ENCODE measurements at regions not wholly inside any gene's neighbourhood (a gene's known extent, or its start where the extent isn't known, plus 50 kb on each side); places are given as distances from the start of the nearest gene placed in this dataset.

DNA sequence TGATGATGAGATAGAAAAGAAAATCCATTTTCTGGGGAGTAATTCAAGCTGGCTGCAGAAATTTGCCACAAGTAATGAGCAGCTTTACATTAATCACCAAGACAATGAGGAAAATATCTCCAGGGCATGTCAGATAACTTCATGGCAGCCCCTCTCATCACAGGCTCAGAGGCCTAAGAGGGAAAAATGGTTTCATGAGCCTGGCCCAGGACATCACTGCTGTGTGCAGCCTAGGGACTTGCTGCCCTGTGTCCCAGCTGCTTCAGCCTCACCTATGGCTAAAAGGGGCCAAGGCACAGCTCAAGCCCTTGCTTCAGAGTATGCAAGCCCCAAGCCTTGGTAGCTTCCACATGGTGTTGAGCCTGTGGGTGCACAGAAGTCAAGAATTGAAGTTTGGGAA, 161.7 kb downstream of the OPA1 start:
- DNase-seq = no peak

DNA sequence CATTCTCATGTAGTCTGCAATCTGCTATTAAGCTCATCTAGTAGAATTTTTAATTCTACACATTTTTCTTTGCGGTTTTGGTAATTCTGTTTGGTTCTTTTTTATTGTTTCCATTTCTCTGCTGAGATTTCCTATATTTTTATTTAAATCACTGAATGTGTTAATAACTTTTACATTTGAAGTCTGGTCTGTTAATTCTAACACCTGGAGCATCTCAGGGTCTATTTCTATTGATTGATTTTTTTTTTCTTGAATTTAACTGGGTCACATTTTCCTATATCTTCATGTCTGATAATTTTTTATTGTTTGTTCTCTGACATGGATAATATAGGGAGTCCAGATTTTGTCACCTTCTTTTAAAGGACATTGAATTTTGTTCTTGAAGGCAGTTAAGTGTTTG, 163.5 kb downstream of the OPA1 start:
- DNase-seq = no peak

- DNase-seq = no peak
These were observed 164.4 kb downstream of the OPA1 start for GRCh38 chr3:193757457-193757856.

DNA sequence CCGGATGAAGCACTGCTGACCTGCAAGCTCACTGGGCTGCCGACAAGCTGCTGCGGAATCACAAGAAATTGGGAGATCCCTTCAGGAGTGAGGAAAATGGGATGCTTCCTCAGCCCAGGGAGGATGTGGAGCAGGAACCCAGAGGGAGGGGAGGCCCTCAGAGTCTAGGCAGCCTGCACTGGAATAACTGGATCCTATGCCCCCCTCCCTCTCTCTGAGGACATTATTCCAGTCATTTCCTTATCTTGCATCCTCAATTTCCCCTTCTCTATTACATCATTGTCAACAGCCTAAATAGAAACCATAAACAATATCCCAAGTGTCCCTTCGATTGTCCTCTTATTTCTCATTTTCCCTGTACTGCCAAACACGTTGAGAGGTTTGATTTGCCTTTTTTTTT, 169.0 kb downstream of the OPA1 start:
- DNase-seq = no peak

DNA sequence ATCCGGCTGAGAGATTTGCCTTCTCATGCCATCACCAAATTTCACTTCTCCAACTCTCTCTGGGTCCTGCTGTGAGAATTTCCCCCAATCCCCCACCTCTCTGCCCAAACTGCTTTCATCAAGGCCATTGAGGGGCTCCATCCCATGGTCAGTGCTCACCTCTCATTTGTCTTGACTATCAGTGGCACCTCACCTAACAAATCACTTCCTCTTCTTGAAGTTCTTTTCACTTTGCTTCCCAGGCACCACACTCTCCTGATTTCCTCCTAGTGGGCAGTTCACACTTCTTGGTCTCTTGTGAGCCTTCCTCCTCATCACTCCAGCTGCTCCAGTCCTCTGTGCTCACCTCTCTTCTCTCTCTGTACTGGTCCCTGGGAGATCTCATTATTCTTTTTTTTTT, 169.6 kb downstream of the OPA1 start:
- DNase-seq = no peak

- DNase-seq = no peak
These were observed 172.0 kb downstream of the OPA1 start for GRCh38 chr3:193764959-193765358.

- no peak for DNase-seq
These were observed 174.5 kb downstream of the OPA1 start for GRCh38 chr3:193767353-193768069.

- no peak for DNase-seq
These were observed 175.0 kb downstream of the OPA1 start for GRCh38 chr3:193768070-193768394.

- no peak for DNase-seq
These were observed 176.4 kb downstream of the OPA1 start for GRCh38 chr3:193769437-193769836.

DNA sequence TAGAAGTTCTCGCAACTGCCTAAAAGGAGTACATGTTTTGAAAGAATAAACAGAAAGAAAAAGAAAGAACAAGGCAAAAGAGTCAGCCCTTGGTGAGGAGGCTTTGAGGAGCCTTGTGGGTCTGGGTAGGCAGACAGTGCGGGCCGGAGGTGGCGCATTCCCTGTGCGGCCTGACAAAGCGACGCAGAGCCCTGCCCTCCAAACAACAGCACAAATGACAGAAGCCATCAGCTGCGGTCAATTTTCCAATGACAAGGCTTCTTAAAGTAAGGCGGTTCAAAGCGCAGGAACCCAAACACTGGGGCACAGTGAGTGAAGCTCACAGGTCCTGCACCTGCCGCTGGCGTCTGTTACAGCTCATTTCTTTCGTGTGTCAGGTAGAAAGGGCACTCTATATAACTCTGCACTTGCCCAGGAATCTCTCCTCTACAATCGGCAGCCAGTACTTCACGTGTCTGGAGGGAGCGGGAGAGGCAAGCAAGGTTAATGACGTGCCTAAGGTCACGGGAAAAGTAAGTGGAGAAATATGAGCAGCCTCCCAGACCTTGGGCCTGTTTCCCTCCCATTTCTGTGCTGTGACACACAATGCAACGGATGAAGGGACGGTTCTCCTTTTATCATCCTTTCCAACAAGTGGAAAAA, 178.1 kb downstream of the OPA1 start:
- no peak for DNase-seq

- no peak for DNase-seq
These were observed 178.8 kb downstream of the OPA1 start for GRCh38 chr3:193771653-193772421.

- no peak for DNase-seq
These were observed 179.4 kb downstream of the OPA1 start for GRCh38 chr3:193772422-193772763.

GRCh38 chr3:193773266-193774220, 180.5 kb downstream of the OPA1 start:
- no peak for DNase-seq

GRCh38 chr3:193774272-193774915, 181.4 kb downstream of the OPA1 start:
- DNase-seq = no peak

GRCh38 chr3:193774916-193775285, 181.9 kb downstream of the OPA1 start:
- DNase-seq = no peak

GRCh38 chr3:193775421-193776077, 182.5 kb downstream of the OPA1 start:
- no peak for DNase-seq

- DNase-seq = no peak
These were observed 183.8 kb downstream of the OPA1 start for GRCh38 chr3:193776626-193777358.

DNA sequence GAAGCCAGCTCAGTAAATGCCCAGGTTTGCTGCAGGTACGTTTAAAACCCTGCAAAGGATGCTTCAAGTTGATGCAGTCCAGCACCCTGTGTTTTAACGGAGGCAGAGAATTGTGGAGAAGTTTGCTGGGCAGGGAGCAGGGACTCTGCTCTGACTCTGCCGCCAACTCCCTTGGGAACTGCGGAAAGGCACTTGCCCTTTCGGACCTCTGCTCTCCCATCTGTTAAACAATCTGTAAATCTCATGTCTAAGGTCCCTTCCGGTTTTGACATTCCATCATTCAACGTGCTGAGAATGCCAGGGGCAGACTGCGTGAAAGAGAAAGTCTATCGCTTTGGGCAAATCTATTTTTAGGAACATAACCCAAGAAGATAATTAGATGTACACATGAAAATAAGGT, 184.5 kb downstream of the OPA1 start:
- no peak for DNase-seq

- DNase-seq = no peak
These were observed 185.7 kb downstream of the OPA1 start for GRCh38 chr3:193778676-193779075.

GRCh38 chr3:193779933-193780332, 186.9 kb downstream of the OPA1 start:
- no peak for DNase-seq

- DNase-seq = no peak
These were observed 187.4 kb downstream of the OPA1 start for GRCh38 chr3:193780397-193780796.
